Neural progenitor cell (in vitro differentiated cells): ENCODE measurements at regions not wholly inside any gene's neighbourhood (a gene's known extent, or its start where the extent isn't known, plus 50 kb on each side); places are given as distances from the start of the nearest gene placed in this dataset.

Source experiments
- DNase-seq: peaks from one replicate; pipeline ENCODE4 v3.0.0-alpha.2; 2016; ENCODE audit warnings: low spot score
- H2AFZ ChIP-seq: fragments of 200-600 bp; sonication (generic); replicated peaks from 2 replicates; pipeline ENCODE4 v1.6.1; 2016; ENCODE audit warnings: antibody characterized with exemption
- H3F3A ChIP-seq: fragments of 200-600 bp; sonication (generic); 2 replicates; pipeline ENCODE4 v1.6.1; 2016; ENCODE audit warnings: antibody characterized with exemption, low read depth
- H3K27ac ChIP-seq: fragments of 200-600 bp; sonication (generic); 2 replicates; pipeline ENCODE4 v1.5.1; 2016; ENCODE audit warnings: mild to moderate bottlenecking
- H3K27me3 ChIP-seq: fragments of 200-600 bp; sonication (generic); 2 replicates; pipeline ENCODE4 v1.6.1; 2016; ENCODE audit warnings: mild to moderate bottlenecking, moderate library complexity
- H3K36me3 ChIP-seq: fragments of 200-600 bp; sonication (generic); 2 replicates; pipeline ENCODE4 v1.5.1; 2016
- H3K4me1 ChIP-seq: fragments of 200-600 bp; sonication (generic); 2 replicates; pipeline ENCODE4 v1.6.1; 2016; ENCODE audit warnings: mixed run types
- H3K4me2 ChIP-seq: fragments of 200-600 bp; sonication (generic); 2 replicates; pipeline ENCODE4 v1.6.1; 2016
- H3K4me3 ChIP-seq: fragments of 200-600 bp; sonication (generic); 2 replicates; pipeline ENCODE4 v1.5.1; 2016
- H3K79me2 ChIP-seq: fragments of 200-600 bp; sonication (generic); 2 replicates; pipeline ENCODE4 v1.6.1; 2016; ENCODE audit warnings: low read depth
- H3K9ac ChIP-seq: fragments of 200-600 bp; sonication (generic); 2 replicates; pipeline ENCODE4 v1.6.1; 2016
- H3K9me3 ChIP-seq: fragments of 200-600 bp; sonication (generic); 2 replicates; pipeline ENCODE4 v1.5.1; 2016; ENCODE audit warnings: low read depth
- H4K20me1 ChIP-seq: fragments of 200-600 bp; sonication (generic); 2 replicates; pipeline ENCODE4 v1.6.1; 2016; ENCODE audit warnings: low read depth
- H3K27ac Mint-ChIP-seq: 3 replicates; pipeline ENCODE4 v1.8.0; 2021; ENCODE audit warnings: mixed read lengths
- H3K27me3 Mint-ChIP-seq: 2 replicates; pipeline ENCODE4 v1.8.0; 2022; ENCODE audit warnings: low read depth, mild to moderate bottlenecking, inconsistent platforms, moderate library complexity, mixed read lengths; ENCODE audit not compliant: insufficient read depth
- H3K36me3 Mint-ChIP-seq: 3 replicates; pipeline ENCODE4 v1.8.0; 2021; ENCODE audit warnings: mixed read lengths
- H3K4me1 Mint-ChIP-seq: 3 replicates; pipeline ENCODE4 v1.8.0; 2021; ENCODE audit warnings: mixed read lengths
- H3K4me3 Mint-ChIP-seq: 3 replicates; pipeline ENCODE4 v1.8.0; 2021; ENCODE audit warnings: mild to moderate bottlenecking, moderate library complexity, mixed read lengths
- H3K9me3 Mint-ChIP-seq: 3 replicates; pipeline ENCODE4 v1.8.0; 2020; ENCODE audit warnings: mixed read lengths
- CTCF ChIP-seq: fragments of 200-600 bp; sonication (generic); IDR thresholded peaks from 2 replicates; pipeline ENCODE4 v1.5.1; 2017; ENCODE audit warnings: antibody characterized with exemption, mild to moderate bottlenecking
- EZH2 ChIP-seq: fragments of 200-600 bp; sonication (generic); IDR thresholded peaks from 2 replicates; pipeline ENCODE4 v1.6.1; 2017; ENCODE audit warnings: antibody characterized with exemption, mild to moderate bottlenecking, moderate library complexity
- EZH2phosphoT487 ChIP-seq: fragments of 200-600 bp; sonication (generic); IDR thresholded peaks from 2 replicates; pipeline ENCODE4 v1.6.1; 2017; ENCODE audit warnings: antibody characterized with exemption

- no peaks in the 10 kb centered on the region for H3K27me3 Mint-ChIP-seq
- no peaks in the 10 kb centered on the region for H3K9me3 Mint-ChIP-seq
- peaks cover 20% of the 10 kb centered on the region for H3K36me3 Mint-ChIP-seq
- no peaks in the 10 kb centered on the region for H3K4me1 ChIP-seq
- DNase-seq: no peak
- H3K9ac ChIP-seq: no peak overlapping the region
- H3K9me3 ChIP-seq: no peaks in the 10 kb centered on the region
- H4K20me1 ChIP-seq: no peaks in the 10 kb centered on the region
- no peaks in the 10 kb centered on the region for H3K27me3 ChIP-seq
- H3K4me1 Mint-ChIP-seq: no peaks in the 10 kb centered on the region
- H3K27ac ChIP-seq: no peak overlapping the region
- no peak overlapping the region for H3K4me2 ChIP-seq
- H3K4me3 ChIP-seq: no peak overlapping the region
- no peaks in the 10 kb centered on the region for H3K36me3 ChIP-seq
- no peaks in the 10 kb centered on the region for H3K79me2 ChIP-seq
- no peak overlapping the region for H3K4me3 Mint-ChIP-seq
- no peak overlapping the region for H3K27ac Mint-ChIP-seq
- TF ChIP-seq CTCF: no peak
- TF ChIP-seq EZH2: no peak
- TF ChIP-seq EZH2phosphoT487: no peak
- H2AFZ ChIP-seq: no peak overlapping the region
- H3F3A ChIP-seq: no peaks in the 10 kb centered on the region
Measured at GRCh38 chr20:19867940-19868371, 109.9 kb downstream of the RIN2 start.

DNA sequence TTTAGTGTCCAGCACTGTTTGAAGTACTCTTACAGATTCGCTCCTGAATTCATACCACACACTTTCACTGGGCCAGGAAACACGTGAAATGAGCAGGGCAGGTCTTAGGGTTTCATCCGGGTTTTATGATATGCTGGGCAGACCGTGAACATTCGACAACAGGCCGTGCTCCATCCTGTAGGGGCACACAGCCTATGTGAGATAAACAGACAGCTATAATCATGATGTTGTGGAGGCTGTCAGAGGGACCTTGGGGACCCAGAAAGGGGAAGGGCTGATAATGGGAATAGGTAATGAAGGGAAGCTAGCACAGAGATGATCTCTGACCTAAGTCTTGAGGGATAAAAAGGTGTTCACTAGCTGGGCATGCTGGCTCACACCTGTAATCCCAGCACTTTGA lies 110.4 kb downstream of the RIN2 start:
- H4K20me1 ChIP-seq: no peaks in the 10 kb centered on the region
- no peaks in the 10 kb centered on the region for H3K79me2 ChIP-seq
- Mint-ChIP-seq H3K9me3 (no peaks in the 10 kb centered on the region), H3K4me1 (no peaks in the 10 kb centered on the region), H3K4me3 (no peak overlapping the region), H3K27ac (no peak overlapping the region), H3K36me3 (peaks cover 20% of the 10 kb centered on the region), H3K27me3 (no peaks in the 10 kb centered on the region)
- H3K27me3 ChIP-seq: no peaks in the 10 kb centered on the region
- no peak overlapping the region for H3K4me2 ChIP-seq
- no peak overlapping the region for H3K4me3 ChIP-seq
- H3K9ac ChIP-seq: no peak overlapping the region
- no peaks in the 10 kb centered on the region for H3F3A ChIP-seq
- H3K27ac ChIP-seq: no peak overlapping the region
- H3K4me1 ChIP-seq: no peaks in the 10 kb centered on the region
- no peaks in the 10 kb centered on the region for H3K36me3 ChIP-seq
- H2AFZ ChIP-seq: no peak overlapping the region
- no peak for DNase-seq
- TF ChIP-seq CTCF (no peak), EZH2 (no peak), EZH2phosphoT487 (no peak)
- no peaks in the 10 kb centered on the region for H3K9me3 ChIP-seq

GRCh38 chr20:19872001-19872400 lies 113.9 kb downstream of the RIN2 start:
- Mint-ChIP-seq H3K36me3 (peaks cover 23% of the 10 kb centered on the region), H3K4me1 (no peaks in the 10 kb centered on the region), H3K9me3 (no peaks in the 10 kb centered on the region), H3K4me3 (no peak overlapping the region), H3K27me3 (no peaks in the 10 kb centered on the region), H3K27ac (no peak overlapping the region)
- no peak overlapping the region for H3K27ac ChIP-seq
- no peak overlapping the region for H2AFZ ChIP-seq
- no peaks in the 10 kb centered on the region for H3F3A ChIP-seq
- H3K36me3 ChIP-seq: no peaks in the 10 kb centered on the region
- H4K20me1 ChIP-seq: no peaks in the 10 kb centered on the region
- no peak overlapping the region for H3K4me2 ChIP-seq
- H3K4me1 ChIP-seq: no peaks in the 10 kb centered on the region
- TF ChIP-seq EZH2 (no peak), CTCF (no peak), EZH2phosphoT487 (no peak)
- H3K79me2 ChIP-seq: no peaks in the 10 kb centered on the region
- H3K4me3 ChIP-seq: no peak overlapping the region
- no peaks in the 10 kb centered on the region for H3K9me3 ChIP-seq
- no peaks in the 10 kb centered on the region for H3K27me3 ChIP-seq
- no peak overlapping the region for H3K9ac ChIP-seq
- no peak for DNase-seq
